ENCODE measurements at regions not wholly inside any gene's neighbourhood (a gene's known extent, or its start where the extent isn't known, plus 50 kb on each side); places are given as distances from the start of the nearest gene placed in this dataset.

DNA sequence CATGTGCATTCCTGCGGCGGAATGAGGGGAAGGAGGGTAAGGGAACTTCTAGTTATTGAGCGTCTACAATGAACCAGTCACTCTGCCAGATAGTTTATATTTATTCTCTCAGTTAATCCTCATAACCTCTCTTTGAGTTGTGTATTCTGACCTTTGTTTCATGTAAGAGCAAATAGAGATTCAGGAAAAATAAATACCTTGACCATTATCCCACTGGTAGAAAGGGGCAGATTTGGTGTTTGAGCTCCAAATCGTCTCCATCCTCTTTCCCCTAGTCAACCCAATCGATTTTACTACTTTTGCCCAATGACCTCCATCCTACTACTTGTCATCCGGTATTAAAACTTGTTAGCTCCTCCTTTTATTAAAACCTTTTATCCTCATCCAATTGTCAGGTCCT, 157.1 kb upstream of the SESN3 start:
- TF ChIP-seq POLR2AphosphoS5 (IDR thresholded peaks at IDR 0.05) = no peak
- TF ChIP-seq, protein P1, sequence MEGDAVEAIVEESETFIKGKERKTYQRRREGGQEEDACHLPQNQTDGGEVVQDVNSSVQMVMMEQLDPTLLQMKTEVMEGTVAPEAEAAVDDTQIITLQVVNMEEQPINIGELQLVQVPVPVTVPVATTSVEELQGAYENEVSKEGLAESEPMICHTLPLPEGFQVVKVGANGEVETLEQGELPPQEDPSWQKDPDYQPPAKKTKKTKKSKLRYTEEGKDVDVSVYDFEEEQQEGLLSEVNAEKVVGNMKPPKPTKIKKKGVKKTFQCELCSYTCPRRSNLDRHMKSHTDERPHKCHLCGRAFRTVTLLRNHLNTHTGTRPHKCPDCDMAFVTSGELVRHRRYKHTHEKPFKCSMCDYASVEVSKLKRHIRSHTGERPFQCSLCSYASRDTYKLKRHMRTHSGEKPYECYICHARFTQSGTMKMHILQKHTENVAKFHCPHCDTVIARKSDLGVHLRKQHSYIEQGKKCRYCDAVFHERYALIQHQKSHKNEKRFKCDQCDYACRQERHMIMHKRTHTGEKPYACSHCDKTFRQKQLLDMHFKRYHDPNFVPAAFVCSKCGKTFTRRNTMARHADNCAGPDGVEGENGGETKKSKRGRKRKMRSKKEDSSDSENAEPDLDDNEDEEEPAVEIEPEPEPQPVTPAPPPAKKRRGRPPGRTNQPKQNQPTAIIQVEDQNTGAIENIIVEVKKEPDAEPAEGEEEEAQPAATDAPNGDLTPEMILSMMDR (IDR thresholded peaks at IDR 0.05) = no peak
- TF ChIP-seq POLR2A (IDR thresholded peaks at IDR 0.05) = no peak
